Lower leg skin (tissue), 4 donors: ENCODE measurements at regions not wholly inside any gene's neighbourhood (a gene's known extent, or its start where the extent isn't known, plus 50 kb on each side); places are given as distances from the start of the nearest gene placed in this dataset.

Experiments used
- DNase-seq, 2 donors: peaks; one replicate each; pipeline ENCODE4 v3.0.0-alpha.2; 2019; ENCODE audit warnings: low spot score in 2 of 2
- H3K4me3 ChIP-seq: fragments of 200-600 bp; sonication (generic); 2 replicates; pipeline ENCODE4 v1.5.1; 2017; ENCODE audit warnings: mild to moderate bottlenecking, low read depth; ENCODE audit not compliant: poor library complexity, severe bottlenecking
- CTCF ChIP-seq, 3 donors: fragments of 450-650 bp; IDR thresholded peaks; one replicate each; pipeline ENCODE4 v1.5.1; 2016; ENCODE audit warnings: antibody characterized with exemption in 3 of 3, mild to moderate bottlenecking in 3 of 3, moderate library complexity in 2 of 3
- POLR2A ChIP-seq, 2 donors: fragments of 450-650 bp; IDR thresholded peaks; one replicate each; pipeline ENCODE4 v1.6.1; 2016 to 2017; ENCODE audit warnings: antibody characterized with exemption in 2 of 2, mild to moderate bottlenecking in 1 of 2, moderate library complexity in 1 of 2
- WGBS, 2 donors: methylation state at CpG; one replicate each; pipeline ENCODE4 v1.1.5; 2018; 5-methylcytosine and 5-hydroxymethylcytosine counted together
- intact Hi-C: fragments of 100-400 bp; cut with DNase I; formaldehyde crosslinking; loops from one replicate; pipeline ENCODE4 v1.15.0; 2023; ENCODE audit warnings: low total_unique reads

GRCh38 chr15:62611002-62611401 lies 431.5 kb upstream of the TPM1 start:
- WGBS, 2 donors: 73 to 75% methylated on average over 2 of the region's 2 CpGs

GRCh38 chr15:62612183-62612733 lies 430.3 kb upstream of the TPM1 start:
- 95% methylated on average over 5 of the region's 5 CpGs for WGBS, 2 donors
- H3K4me3 ChIP-seq: no peak overlapping the region
- no peak for DNase-seq
- intact Hi-C loops: no loop called here
- TF ChIP-seq CTCF (IDR thresholded peaks at IDR 0.05): no peak
- TF ChIP-seq POLR2A (IDR thresholded peaks at IDR 0.05): no peak

More at GRCh38 chr15:62611002-62611401, 431.5 kb upstream of the TPM1 start:
- no peak overlapping the region for H3K4me3 ChIP-seq
- DNase-seq: no peak
- TF ChIP-seq POLR2A (IDR thresholded peaks at IDR 0.05) (no peak), CTCF (IDR thresholded peaks at IDR 0.05) (no peak)
- intact Hi-C loops: no loop called here

GRCh38 chr15:62612771-62613170 lies 429.8 kb upstream of the TPM1 start:
- 96 to 99% methylated on average over 2 of the region's 2 CpGs for WGBS, 2 donors
- TF ChIP-seq POLR2A (IDR thresholded peaks at IDR 0.05) (no peak), CTCF (IDR thresholded peaks at IDR 0.05) (no peak)
- intact Hi-C loops: no loop called here
- no peak for DNase-seq
- H3K4me3 ChIP-seq: no peak overlapping the region

GRCh38 chr15:62616746-62617145 lies 425.8 kb upstream of the TPM1 start:
- 79% methylated on average over 3 of the region's 3 CpGs for WGBS, 2 donors
- no peak overlapping the region for H3K4me3 ChIP-seq
- intact Hi-C loops: no loop called here

GRCh38 chr15:62617741-62618140 lies 424.8 kb upstream of the TPM1 start:
- WGBS, 2 donors: 82 to 89% methylated on average over 4 of the region's 4 CpGs
- H3K4me3 ChIP-seq: no peak overlapping the region
- intact Hi-C loops: no loop called here
- no peak for DNase-seq
- TF ChIP-seq POLR2A (IDR thresholded peaks at IDR 0.05) (no peak), CTCF (IDR thresholded peaks at IDR 0.05) (no peak)

More at GRCh38 chr15:62616746-62617145, 425.8 kb upstream of the TPM1 start:
- DNase-seq: no peak
- TF ChIP-seq CTCF (IDR thresholded peaks at IDR 0.05): no peak

- no peak for TF ChIP-seq POLR2A (IDR thresholded peaks at IDR 0.05)
- TF ChIP-seq CTCF (IDR thresholded peaks at IDR 0.05): no peak
- intact Hi-C loops: no loop called here
- no peak for DNase-seq
- WGBS, 2 donors: 81 to 83% methylated on average over 2 of the region's 2 CpGs
- H3K4me3 ChIP-seq: no peak overlapping the region
Observed at GRCh38 chr15:62618432-62618831, 424.1 kb upstream of the TPM1 start.
